ENCODE measurements at regions not wholly inside any gene's neighbourhood (a gene's known extent, or its start where the extent isn't known, plus 50 kb on each side); places are given as distances from the start of the nearest gene placed in this dataset.

DNA sequence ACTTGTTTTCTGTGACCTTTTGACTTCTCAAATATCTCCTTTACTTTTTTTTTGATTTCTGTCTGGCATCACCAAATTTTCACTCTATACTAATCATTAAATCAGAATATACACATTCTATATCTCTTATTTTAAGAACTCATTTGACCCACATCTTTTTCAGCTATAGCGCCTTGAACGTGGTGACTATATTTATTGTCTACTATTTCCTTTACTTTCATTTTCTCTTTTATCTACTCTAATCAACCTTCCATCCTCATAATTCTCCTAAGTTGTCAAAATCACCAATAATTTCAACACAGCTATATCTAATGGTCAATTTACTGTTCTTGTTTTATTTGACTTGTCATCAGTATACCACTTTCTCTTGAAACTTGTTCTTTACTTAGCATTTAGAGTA is 119.0 kb upstream of the CBLB start:
- Histone ChIP-seq H3K23ac (ENCODE audit: low read depth, low read length, poor library complexity) (no peak overlapping the region), H3K4me1 (ENCODE audit: control insufficient read depth in 2 of 2, insufficient read depth in 1 of 2, low read depth in 1 of 2, low read length in 2 of 2) (no peaks in the 10 kb centered on the region), H4K8ac (ENCODE audit: low read depth, low read length) (no peak overlapping the region), H2AK5ac (ENCODE audit: low read depth, low read length) (no peak overlapping the region), H3K18ac (ENCODE audit: low read length) (no peak overlapping the region), H2AFZ (ENCODE audit: low read length) (no peak overlapping the region), H3K4me2 (ENCODE audit: insufficient read depth, low read length, poor library complexity, severe bottlenecking) (no peak overlapping the region), H3K27ac (replicated peaks; ENCODE audit: low read length) (no peak overlapping the region), H2BK12ac (ENCODE audit: low read length) (no peak overlapping the region), H3K14ac (ENCODE audit: low read length) (no peak overlapping the region), H3K9me3 (replicated peaks in 1 of 2; ENCODE audit: control insufficient read depth in 2 of 2, insufficient read depth in 1 of 2, low read depth in 1 of 2, low read length in 2 of 2) (peaks cover 0 to 6% of the 10 kb centered on the region in 2 donors), H2BK5ac (ENCODE audit: low read length) (no peak overlapping the region), H3K79me1 (ENCODE audit: low read depth, low read length) (no peaks in the 10 kb centered on the region), H2BK120ac (ENCODE audit: low read depth, low read length) (no peak overlapping the region), H3K36me3 (replicated peaks in 1 of 2; ENCODE audit: control insufficient read depth in 2 of 2, insufficient read depth in 2 of 2, low read length in 2 of 2) (no peaks in the 10 kb centered on the region), H3K4ac (ENCODE audit: low read length) (no peak overlapping the region), H3K4me3 (ENCODE audit: low read length in 2 of 2) (no peak overlapping the region), H4K91ac (ENCODE audit: low read depth, low read length, poor library complexity) (no peak overlapping the region), H3K27me3 (ENCODE audit: control insufficient read depth in 3 of 3, insufficient read depth in 3 of 3, low read depth in 1 of 3, low read length in 3 of 3) (no peaks in the 10 kb centered on the region), H2BK15ac (ENCODE audit: low read length) (no peak overlapping the region), H3K9ac (ENCODE audit: low read depth, low read length, poor library complexity) (no peak overlapping the region)
- WGBS, 2 donors (ENCODE audit: extremely low coverage in 2 of 2, insufficient read length in 2 of 2, insufficient replicate concordance in 1 of 2): no CpG with 5 or more reads among the region's 2 CpGs
- DNase-seq (ENCODE audit: low spot score): no peak

DNA sequence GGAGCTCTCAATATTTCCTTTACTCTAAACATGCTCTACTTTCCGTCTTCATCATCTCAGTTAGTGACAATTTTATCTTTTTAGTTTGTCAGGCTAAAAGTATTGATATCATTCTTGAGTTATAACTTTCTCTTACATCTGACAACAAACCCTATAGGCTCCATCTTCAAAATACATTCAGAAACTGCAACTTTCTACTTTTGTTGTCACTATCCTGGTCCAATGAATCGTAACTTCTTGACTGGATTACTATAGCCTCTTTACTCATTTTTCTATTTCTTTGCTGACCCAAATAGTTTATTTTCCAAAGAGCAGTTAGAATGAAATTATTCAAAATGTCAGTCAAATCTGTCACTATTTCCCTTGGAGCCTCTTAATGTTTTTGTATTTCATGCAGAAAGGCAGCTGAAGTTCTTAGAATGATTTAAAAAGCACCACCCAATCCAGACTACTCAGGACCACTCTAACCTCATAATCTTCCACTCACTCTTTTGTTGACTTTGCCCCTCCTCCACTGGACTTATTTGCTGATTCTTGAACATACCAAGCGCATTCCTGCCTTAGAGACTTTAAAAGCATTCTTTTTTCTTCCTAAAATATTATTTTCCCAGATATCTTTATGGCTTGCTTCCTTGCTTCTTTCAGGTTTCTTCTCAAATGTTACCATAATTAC is 119.9 kb upstream of the CBLB start:
- Histone ChIP-seq H2BK12ac (ENCODE audit: low read length) (no peak overlapping the region), H3K18ac (ENCODE audit: low read length) (no peak overlapping the region), H3K27ac (replicated peaks; ENCODE audit: low read length) (no peak overlapping the region), H3K79me1 (ENCODE audit: low read depth, low read length) (no peaks in the 10 kb centered on the region), H3K36me3 (replicated peaks in 1 of 2; ENCODE audit: control insufficient read depth in 2 of 2, insufficient read depth in 2 of 2, low read length in 2 of 2) (no peaks in the 10 kb centered on the region), H3K14ac (ENCODE audit: low read length) (no peak overlapping the region), H4K8ac (ENCODE audit: low read depth, low read length) (no peak overlapping the region), H2AFZ (ENCODE audit: low read length) (no peak overlapping the region), H4K91ac (ENCODE audit: low read depth, low read length, poor library complexity) (no peak overlapping the region), H2BK5ac (ENCODE audit: low read length) (no peak overlapping the region), H3K9me3 (replicated peaks in 1 of 2; ENCODE audit: control insufficient read depth in 2 of 2, insufficient read depth in 1 of 2, low read depth in 1 of 2, low read length in 2 of 2) (peaks cover 0 to under 1% of the 10 kb centered on the region in 2 donors), H3K27me3 (ENCODE audit: control insufficient read depth in 3 of 3, insufficient read depth in 3 of 3, low read depth in 1 of 3, low read length in 3 of 3) (no peaks in the 10 kb centered on the region), H3K4ac (ENCODE audit: low read length) (no peak overlapping the region), H3K9ac (ENCODE audit: low read depth, low read length, poor library complexity) (no peak overlapping the region), H3K4me1 (ENCODE audit: control insufficient read depth in 2 of 2, insufficient read depth in 1 of 2, low read depth in 1 of 2, low read length in 2 of 2) (no peaks in the 10 kb centered on the region), H2BK15ac (ENCODE audit: low read length) (no peak overlapping the region), H2BK120ac (ENCODE audit: low read depth, low read length) (no peak overlapping the region), H3K23ac (ENCODE audit: low read depth, low read length, poor library complexity) (no peak overlapping the region), H3K4me2 (ENCODE audit: insufficient read depth, low read length, poor library complexity, severe bottlenecking) (no peak overlapping the region), H3K4me3 (ENCODE audit: low read length in 2 of 2) (no peak overlapping the region), H2AK5ac (ENCODE audit: low read depth, low read length) (no peak overlapping the region)
- no CpG with 5 or more reads among the region's 3 CpGs for WGBS, 2 donors (ENCODE audit: extremely low coverage in 2 of 2, insufficient read length in 2 of 2, insufficient replicate concordance in 1 of 2)
- DNase-seq (ENCODE audit: low spot score): no peak

DNA sequence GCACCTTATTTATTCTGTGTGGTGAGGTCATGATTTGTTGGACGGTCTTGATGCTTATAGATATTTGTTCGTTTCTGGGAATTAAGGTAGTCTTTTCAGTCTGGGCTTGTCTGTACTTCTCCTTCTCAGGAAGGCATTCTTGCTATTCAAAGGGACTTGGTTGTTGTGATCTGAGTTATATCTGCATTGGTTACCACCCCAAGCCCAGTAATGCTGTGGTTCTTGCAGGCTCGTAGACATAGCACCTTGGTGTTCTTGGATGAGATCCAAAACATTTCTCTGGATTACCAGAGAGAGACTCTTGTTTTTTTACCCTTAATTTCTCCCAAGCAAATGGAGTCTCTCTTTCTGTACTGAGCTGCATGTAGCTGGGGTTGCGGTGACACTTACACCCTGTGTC is 128.0 kb upstream of the CBLB start:
- Histone ChIP-seq H3K27me3 (ENCODE audit: control insufficient read depth in 3 of 3, insufficient read depth in 3 of 3, low read depth in 1 of 3, low read length in 3 of 3) (no peaks in the 10 kb centered on the region), H3K27ac (replicated peaks; ENCODE audit: low read length) (no peak overlapping the region), H3K18ac (ENCODE audit: low read length) (no peak overlapping the region), H3K4me1 (ENCODE audit: control insufficient read depth in 2 of 2, insufficient read depth in 1 of 2, low read depth in 1 of 2, low read length in 2 of 2) (no peaks in the 10 kb centered on the region), H3K79me1 (ENCODE audit: low read depth, low read length) (no peaks in the 10 kb centered on the region), H3K23ac (ENCODE audit: low read depth, low read length, poor library complexity) (no peak overlapping the region), H3K4ac (ENCODE audit: low read length) (no peak overlapping the region), H4K91ac (ENCODE audit: low read depth, low read length, poor library complexity) (no peak overlapping the region), H3K14ac (ENCODE audit: low read length) (no peak overlapping the region), H2BK5ac (ENCODE audit: low read length) (no peak overlapping the region), H3K9ac (ENCODE audit: low read depth, low read length, poor library complexity) (no peak overlapping the region), H3K4me3 (ENCODE audit: low read length in 2 of 2) (no peak overlapping the region), H3K36me3 (replicated peaks in 1 of 2; ENCODE audit: control insufficient read depth in 2 of 2, insufficient read depth in 2 of 2, low read length in 2 of 2) (no peaks in the 10 kb centered on the region), H2BK12ac (ENCODE audit: low read length) (no peak overlapping the region), H2BK15ac (ENCODE audit: low read length) (no peak overlapping the region), H2AK5ac (ENCODE audit: low read depth, low read length) (no peak overlapping the region), H2AFZ (ENCODE audit: low read length) (no peak overlapping the region), H2BK120ac (ENCODE audit: low read depth, low read length) (no peak overlapping the region), H3K4me2 (ENCODE audit: insufficient read depth, low read length, poor library complexity, severe bottlenecking) (no peak overlapping the region), H4K8ac (ENCODE audit: low read depth, low read length) (no peak overlapping the region), H3K9me3 (replicated peaks in 1 of 2; ENCODE audit: control insufficient read depth in 2 of 2, insufficient read depth in 1 of 2, low read depth in 1 of 2, low read length in 2 of 2) (peaks cover 2% of the 10 kb centered on the region in 2 donors)
- no peak for DNase-seq (ENCODE audit: low spot score)
- WGBS, 2 donors (ENCODE audit: extremely low coverage in 2 of 2, insufficient read length in 2 of 2, insufficient replicate concordance in 1 of 2): no CpG with 5 or more reads among the region's 4 CpGs

DNA sequence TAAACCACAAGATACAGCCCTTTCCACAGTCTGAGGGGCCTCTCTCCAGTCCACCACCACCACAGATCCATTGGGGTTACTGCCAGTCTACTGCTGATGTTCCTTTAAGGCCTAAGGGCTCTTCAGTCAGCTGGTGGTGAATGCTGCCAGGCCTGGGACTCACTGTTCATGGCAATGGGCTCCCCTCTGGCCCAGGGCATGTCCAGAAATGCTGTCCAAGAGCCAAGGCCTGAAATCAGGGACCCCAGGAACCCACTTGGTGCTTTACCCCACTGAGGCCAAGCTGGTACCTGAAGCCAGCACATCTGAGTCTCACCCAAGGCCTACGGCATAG is 128.6 kb upstream of the CBLB start:
- Histone ChIP-seq H4K91ac (ENCODE audit: low read depth, low read length, poor library complexity) (no peak overlapping the region), H2AK5ac (ENCODE audit: low read depth, low read length) (no peak overlapping the region), H3K27me3 (ENCODE audit: control insufficient read depth in 3 of 3, insufficient read depth in 3 of 3, low read depth in 1 of 3, low read length in 3 of 3) (no peaks in the 10 kb centered on the region), H3K14ac (ENCODE audit: low read length) (no peak overlapping the region), H3K4me2 (ENCODE audit: insufficient read depth, low read length, poor library complexity, severe bottlenecking) (no peak overlapping the region), H2BK5ac (ENCODE audit: low read length) (no peak overlapping the region), H2BK15ac (ENCODE audit: low read length) (no peak overlapping the region), H3K9me3 (replicated peaks in 1 of 2; ENCODE audit: control insufficient read depth in 2 of 2, insufficient read depth in 1 of 2, low read depth in 1 of 2, low read length in 2 of 2) (peaks cover 2% of the 10 kb centered on the region in 2 donors), H3K27ac (replicated peaks; ENCODE audit: low read length) (no peak overlapping the region), H3K23ac (ENCODE audit: low read depth, low read length, poor library complexity) (no peak overlapping the region), H2BK12ac (ENCODE audit: low read length) (no peak overlapping the region), H2AFZ (ENCODE audit: low read length) (no peak overlapping the region), H3K18ac (ENCODE audit: low read length) (no peak overlapping the region), H3K79me1 (ENCODE audit: low read depth, low read length) (no peaks in the 10 kb centered on the region), H3K4ac (ENCODE audit: low read length) (no peak overlapping the region), H4K8ac (ENCODE audit: low read depth, low read length) (no peak overlapping the region), H3K9ac (ENCODE audit: low read depth, low read length, poor library complexity) (no peak overlapping the region), H3K4me1 (ENCODE audit: control insufficient read depth in 2 of 2, insufficient read depth in 1 of 2, low read depth in 1 of 2, low read length in 2 of 2) (no peaks in the 10 kb centered on the region), H3K36me3 (replicated peaks in 1 of 2; ENCODE audit: control insufficient read depth in 2 of 2, insufficient read depth in 2 of 2, low read length in 2 of 2) (no peaks in the 10 kb centered on the region), H3K4me3 (ENCODE audit: low read length in 2 of 2) (no peak overlapping the region), H2BK120ac (ENCODE audit: low read depth, low read length) (no peak overlapping the region)
- WGBS, 2 donors (ENCODE audit: extremely low coverage in 2 of 2, insufficient read length in 2 of 2, insufficient replicate concordance in 1 of 2): no CpG with 5 or more reads among the region's 1 CpG
- DNase-seq (ENCODE audit: low spot score): no peak

All from neuronal stem cell (in vitro differentiated cells).